Tibial nerve (tissue), 4 donors: ENCODE measurements at regions not wholly inside any gene's neighbourhood (a gene's known extent, or its start where the extent isn't known, plus 50 kb on each side); places are given as distances from the start of the nearest gene placed in this dataset.

Source experiments
- DNase-seq, 2 donors: peaks; one replicate each; pipeline ENCODE4 v3.0.0-alpha.2; 2019; ENCODE audit warnings: low spot score in 2 of 2
- H3K27ac ChIP-seq, 4 donors: fragments of 200-600 bp; sonication (generic) in 3 of 4; one replicate each; pipeline ENCODE4 v1.5.1; 2017 to 2019; ENCODE audit warnings: mild to moderate bottlenecking in 1 of 4
- H3K27me3 ChIP-seq, 2 donors: fragments of 200-600 bp; sonication (generic) in 1 of 2; one replicate each; pipeline versions ENCODE4 v1.5.1 to v1.6.0; 2017 to 2019
- H3K36me3 ChIP-seq, 3 donors: fragments of 200-600 bp; sonication (generic); one replicate each; pipeline ENCODE4 v1.5.1; 2018 to 2019
- H3K4me1 ChIP-seq, 4 donors: fragments of 200-600 bp; sonication (generic) in 3 of 4; one replicate each; pipeline ENCODE4 v1.5.1; 2017 to 2019
- H3K4me3 ChIP-seq, 4 donors: fragments of 200-600 bp; sonication (generic) in 3 of 4; one replicate each; pipeline ENCODE4 v1.5.1; 2017 to 2019; ENCODE audit warnings: mild to moderate bottlenecking in 1 of 4, moderate library complexity in 1 of 4
- H3K9me3 ChIP-seq, 4 donors: fragments of 200-600 bp; sonication (generic) in 3 of 4; one replicate each; pipeline ENCODE4 v1.5.1; 2017 to 2019
- CTCF ChIP-seq, 5 experiments: fragments of 200-600 bp in 3 of 5; fragments of 450-650 bp in 2 of 5; sonication (generic) in 3 of 5; IDR thresholded peaks; one replicate each; pipeline ENCODE4 v1.5.1; 2016 to 2019; ENCODE audit warnings: antibody characterized with exemption in 5 of 5, mild to moderate bottlenecking in 3 of 5, moderate library complexity in 2 of 5
- EP300 ChIP-seq, 2 donors: sonication (generic); formaldehyde crosslinking; IDR thresholded peaks; one replicate each; pipeline ENCODE4 v1.6.1; 2017; ENCODE audit warnings: antibody characterized with exemption in 2 of 2, mild to moderate bottlenecking in 1 of 2
- POLR2A ChIP-seq, 2 donors: fragments of 450-650 bp; IDR thresholded peaks; one replicate each; pipeline ENCODE4 v1.6.1; 2017; ENCODE audit warnings: antibody characterized with exemption in 2 of 2, mild to moderate bottlenecking in 2 of 2, moderate library complexity in 2 of 2
- WGBS, 2 donors: methylation state at CpG; one replicate each; pipeline ENCODE4 v1.1.5; 2018; 5-methylcytosine and 5-hydroxymethylcytosine counted together

GRCh38 chr2:117108741-117109267 lies 705.7 kb upstream of the DDX18 start:
- H3K36me3 ChIP-seq: no peaks in the 10 kb centered on the region
- DNase-seq: no peak
- 86 to 92% methylated on average over 9 of the region's 9 CpGs for WGBS, 2 donors
- H3K9me3 ChIP-seq: peaks cover 0 to 8% (median 0%) of the 10 kb centered on the region in 4 donors
- TF ChIP-seq CTCF (IDR thresholded peaks at IDR 0.05) (no peak), POLR2A (IDR thresholded peaks at IDR 0.05) (no peak), EP300 (IDR thresholded peaks at IDR 0.05) (no peak)
- H3K4me1 ChIP-seq: no peaks in the 10 kb centered on the region
- H3K27me3 ChIP-seq: no peaks in the 10 kb centered on the region
- no peak overlapping the region for H3K4me3 ChIP-seq
- no peak overlapping the region for H3K27ac ChIP-seq

- 65 to 68% methylated on average over 1 of the region's 1 CpG for WGBS, 2 donors
- TF ChIP-seq CTCF (IDR thresholded peaks at IDR 0.05) (no peak), POLR2A (IDR thresholded peaks at IDR 0.05) (no peak), EP300 (IDR thresholded peaks at IDR 0.05) (no peak)
- H3K27me3 ChIP-seq: no peaks in the 10 kb centered on the region
- H3K4me3 ChIP-seq: no peak overlapping the region
- H3K36me3 ChIP-seq: no peaks in the 10 kb centered on the region
- no peaks in the 10 kb centered on the region for H3K9me3 ChIP-seq
- DNase-seq: no peak
- H3K4me1 ChIP-seq: no peaks in the 10 kb centered on the region
- no peak overlapping the region for H3K27ac ChIP-seq
These were observed 695.5 kb upstream of the DDX18 start for GRCh38 chr2:117118994-117119393.

GRCh38 chr2:117123362-117123761 lies 691.1 kb upstream of the DDX18 start:
- Histone ChIP-seq H3K27me3 (no peaks in the 10 kb centered on the region), H3K27ac (no peak overlapping the region), H3K4me1 (no peaks in the 10 kb centered on the region), H3K4me3 (no peak overlapping the region), H3K36me3 (no peaks in the 10 kb centered on the region), H3K9me3 (no peaks in the 10 kb centered on the region)
- TF ChIP-seq EP300 (IDR thresholded peaks at IDR 0.05): no peak
- TF ChIP-seq CTCF (IDR thresholded peaks at IDR 0.05): no peak
- TF ChIP-seq POLR2A (IDR thresholded peaks at IDR 0.05): no peak
- WGBS, 2 donors: 61 to 69% methylated on average over 1 of the region's 1 CpG
- no peak for DNase-seq

GRCh38 chr2:117126656-117127055 lies 687.8 kb upstream of the DDX18 start:
- no peak overlapping the region for H3K4me3 ChIP-seq
- TF ChIP-seq CTCF (IDR thresholded peaks at IDR 0.05): no peak
- no peak for TF ChIP-seq EP300 (IDR thresholded peaks at IDR 0.05)
- TF ChIP-seq POLR2A (IDR thresholded peaks at IDR 0.05): no peak
- no peaks in the 10 kb centered on the region for H3K4me1 ChIP-seq
- WGBS, 2 donors: 69 to 71% methylated on average over 3 of the region's 3 CpGs
- H3K36me3 ChIP-seq: no peaks in the 10 kb centered on the region
- H3K27me3 ChIP-seq: no peaks in the 10 kb centered on the region
- no peak for DNase-seq
- H3K27ac ChIP-seq: no peak overlapping the region
- peaks cover 0 to 5% (median 0%) of the 10 kb centered on the region in 4 donors for H3K9me3 ChIP-seq

GRCh38 chr2:117127680-117128079 lies 686.8 kb upstream of the DDX18 start:
- Histone ChIP-seq H3K4me3 (no peak overlapping the region), H3K4me1 (no peaks in the 10 kb centered on the region), H3K27ac (no peak overlapping the region), H3K36me3 (no peaks in the 10 kb centered on the region), H3K27me3 (no peaks in the 10 kb centered on the region), H3K9me3 (peaks cover 0 to 5% (median 0%) of the 10 kb centered on the region in 4 donors)
- TF ChIP-seq CTCF (IDR thresholded peaks at IDR 0.05) (no peak), EP300 (IDR thresholded peaks at IDR 0.05) (no peak), POLR2A (IDR thresholded peaks at IDR 0.05) (no peak)
- DNase-seq: no peak
